ENCODE measurements at regions not wholly inside any gene's neighbourhood (a gene's known extent, or its start where the extent isn't known, plus 50 kb on each side); places are given as distances from the start of the nearest gene placed in this dataset.

- no peak overlapping the region for H3K27ac ChIP-seq (ENCODE audit: extremely low read length, insufficient read depth, low read length)
- H3K4me1 ChIP-seq (ENCODE audit: insufficient read depth, low read length), result no peaks in the 10 kb centered on the region
- in situ Hi-C loops (cut with HindIII; ENCODE audit: extremely low pct_ligation_motif_present, low pct_unique_long_range_greater_than_20kb), result no loop called here
- FAIRE-seq, result no peak
- TF ChIP-seq ATRX (CRISPR knock-in tag; IDR thresholded peaks at IDR 0.05; ENCODE audit: borderline replicate concordance), result no peak
- TF ChIP-seq SP1 (IDR thresholded peaks at IDR 0.05), result no peak
- no peak for TF ChIP-seq SP1 (CRISPR knock-in tag; IDR thresholded peaks at IDR 0.05)
- no peak for TF ChIP-seq ZBTB20 (CRISPR knock-in tag; IDR thresholded peaks at IDR 0.05; ENCODE audit: borderline replicate concordance, low read depth)
- no peak for TF ChIP-seq ZNF652 (CRISPR knock-in tag; IDR thresholded peaks at IDR 0.05; ENCODE audit: borderline replicate concordance, low read depth)
- TF ChIP-seq CBFB (CRISPR knock-in tag; IDR thresholded peaks at IDR 0.05), result no peak
- no peak for TF ChIP-seq RAD21 (CRISPR knock-in tag; IDR thresholded peaks at IDR 0.05)
- TF ChIP-seq, protein P1, sequence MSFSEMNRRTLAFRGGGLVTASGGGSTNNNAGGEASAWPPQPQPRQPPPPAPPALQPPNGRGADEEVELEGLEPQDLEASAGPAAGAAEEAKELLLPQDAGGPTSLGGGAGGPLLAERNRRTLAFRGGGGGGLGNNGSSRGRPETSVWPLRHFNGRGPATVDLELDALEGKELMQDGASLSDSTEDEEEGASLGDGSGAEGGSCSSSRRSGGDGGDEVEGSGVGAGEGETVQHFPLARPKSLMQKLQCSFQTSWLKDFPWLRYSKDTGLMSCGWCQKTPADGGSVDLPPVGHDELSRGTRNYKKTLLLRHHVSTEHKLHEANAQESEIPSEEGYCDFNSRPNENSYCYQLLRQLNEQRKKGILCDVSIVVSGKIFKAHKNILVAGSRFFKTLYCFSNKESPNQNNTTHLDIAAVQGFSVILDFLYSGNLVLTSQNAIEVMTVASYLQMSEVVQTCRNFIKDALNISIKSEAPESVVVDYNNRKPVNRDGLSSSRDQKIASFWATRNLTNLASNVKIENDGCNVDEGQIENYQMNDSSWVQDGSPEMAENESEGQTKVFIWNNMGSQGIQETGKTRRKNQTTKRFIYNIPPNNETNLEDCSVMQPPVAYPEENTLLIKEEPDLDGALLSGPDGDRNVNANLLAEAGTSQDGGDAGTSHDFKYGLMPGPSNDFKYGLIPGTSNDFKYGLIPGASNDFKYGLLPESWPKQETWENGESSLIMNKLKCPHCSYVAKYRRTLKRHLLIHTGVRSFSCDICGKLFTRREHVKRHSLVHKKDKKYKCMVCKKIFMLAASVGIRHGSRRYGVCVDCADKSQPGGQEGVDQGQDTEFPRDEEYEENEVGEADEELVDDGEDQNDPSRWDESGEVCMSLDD (CRISPR knock-in tag; IDR thresholded peaks at IDR 0.05; ENCODE audit: borderline replicate concordance), result no peak
- no peak for TF ChIP-seq ZNF546 (CRISPR knock-in tag; conservative IDR thresholded peaks at IDR 0.05)
- TF ChIP-seq ZNF616 (CRISPR knock-in tag; IDR thresholded peaks at IDR 0.05; ENCODE audit: low read depth), result no peak
- no peak for TF ChIP-seq HDAC2 (CRISPR knock-in tag; IDR thresholded peaks at IDR 0.05)
- TF ChIP-seq, protein P2, sequence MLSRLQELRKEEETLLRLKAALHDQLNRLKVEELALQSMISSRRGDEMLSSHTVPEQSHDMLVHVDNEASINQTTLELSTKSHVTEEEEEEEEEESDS (CRISPR knock-in tag; IDR thresholded peaks at IDR 0.05; ENCODE audit: borderline replicate concordance), result no peak
- no peak for TF ChIP-seq HHEX (CRISPR knock-in tag; IDR thresholded peaks at IDR 0.05)
- no peak for TF ChIP-seq ZNF333 (CRISPR knock-in tag; IDR thresholded peaks at IDR 0.05; ENCODE audit: borderline replicate concordance)
- TF ChIP-seq EEA1 (CRISPR knock-in tag; IDR thresholded peaks at IDR 0.05; ENCODE audit: borderline replicate concordance), result no peak
- ATAC-seq, result no peak
- H3K27me3 ChIP-seq (ENCODE audit: control insufficient read depth in 1 of 2, insufficient read depth in 2 of 2, low read length in 2 of 2), result no peaks in the 10 kb centered on the region
- H3K36me3 ChIP-seq (replicated peaks in 1 of 2; ENCODE audit: control insufficient read depth in 1 of 2, insufficient read depth in 2 of 2, low read length in 2 of 2), result no peaks in the 10 kb centered on the region
- ChIA-PET POLR2A (no interaction called here), CTCF (ENCODE audit: low intra/inter-chr PET ratio, low total read pairs) (no interaction called here)
- DNase-seq (ENCODE audit: low spot score), result no peak
- no peak overlapping the region for H3K4me3 ChIP-seq (replicated peaks in 1 of 3; ENCODE audit: insufficient read depth in 1 of 3, low read depth in 2 of 3, low read length in 3 of 3)
- H2AFZ ChIP-seq (ENCODE audit: low read length), result no peak overlapping the region
- H4K20me1 ChIP-seq (ENCODE audit: insufficient read depth, low read length), result no peaks in the 10 kb centered on the region
- no peak overlapping the region for H3K9ac ChIP-seq (ENCODE audit: insufficient read depth, low read depth, low read length)
- 35% methylated on average over 3 of the region's 3 CpGs for WGBS (ENCODE audit: low lambda C conversion rate)
- no peak overlapping the region for H3K4me2 ChIP-seq (ENCODE audit: low read depth, low read length)
- intact Hi-C loops (cut with micrococcal nuclease; ENCODE audit: unreplicated experiment), result no loop called here
- no peaks in the 10 kb centered on the region for H3K9me3 ChIP-seq (ENCODE audit: low read length)
- no peaks in the 10 kb centered on the region for H3K79me2 ChIP-seq (ENCODE audit: insufficient read depth, low read length)
- BruUV-seq (replicated peaks), result no TSS peak
Observed at GRCh38 chr9:7451062-7451461, 348.5 kb downstream of the DMAC1 start.

Data from HepG2 (cell line).